Cerebellar nuclear complex (tissue), 1 donor: ENCODE measurements at regions not wholly inside any gene's neighbourhood (a gene's known extent, or its start where the extent isn't known, plus 50 kb on each side); places are given as distances from the start of the nearest gene placed in this dataset.
"Not testable (repeated sequence)": the region's sequence is repeated elsewhere in the genome, so short reads cannot be mapped to it uniquely, and the experiment has no call there.

Experiments
- DNase-seq, 2 experiments: peaks; one replicate each; lab custom pipeline; 2025; lab: John Stamatoyannopoulos, UW

- DNase-seq = peak in 1 of 2 experiments; percentile 4
Observed at GRCh38 chr17:30731210-30732132, 93.0 kb downstream of the CRLF3 start.

GRCh38 chr17:30730837-30731209 is 93.7 kb downstream of the CRLF3 start:
- DNase-seq = not testable (repeated sequence)

- not testable (repeated sequence) for DNase-seq
Observed at GRCh38 chr17:30730171-30730836, 94.2 kb downstream of the CRLF3 start.

GRCh38 chr17:30729471-30730170 is 94.9 kb downstream of the CRLF3 start:
- DNase-seq = not testable (repeated sequence)

- DNase-seq = not testable (repeated sequence)
Observed at GRCh38 chr17:30727517-30727916, 97.0 kb downstream of the CRLF3 start.

GRCh38 chr17:30726734-30727133 is 97.8 kb downstream of the CRLF3 start:
- not testable (repeated sequence) for DNase-seq

- DNase-seq = not testable (repeated sequence)
Observed at GRCh38 chr17:30726310-30726709, 98.2 kb downstream of the CRLF3 start.

GRCh38 chr17:30724034-30724650 is 100.3 kb downstream of the CRLF3 start:
- not testable (repeated sequence) for DNase-seq

- not testable (repeated sequence) for DNase-seq
Observed at GRCh38 chr17:30722114-30722780, 102.2 kb downstream of the CRLF3 start.

GRCh38 chr17:30720971-30721370 is 103.5 kb downstream of the CRLF3 start:
- DNase-seq = not testable (repeated sequence)

GRCh38 chr17:30720013-30720471 is 104.5 kb downstream of the CRLF3 start:
- no peak for DNase-seq

GRCh38 chr17:30719131-30719973 is 105.1 kb downstream of the CRLF3 start:
- not testable (repeated sequence) for DNase-seq

- not testable (repeated sequence) for DNase-seq
Observed at GRCh38 chr17:30718691-30719090, 105.8 kb downstream of the CRLF3 start.

- not testable (repeated sequence) for DNase-seq
Observed at GRCh38 chr17:30718099-30718447, 106.4 kb downstream of the CRLF3 start.

- no peak for DNase-seq
Observed at GRCh38 chr17:30717291-30718098, 107.0 kb downstream of the CRLF3 start.

GRCh38 chr17:30716461-30717290 is 107.8 kb downstream of the CRLF3 start:
- no peak for DNase-seq

GRCh38 chr17:30714825-30715622 is 109.5 kb downstream of the CRLF3 start:
- DNase-seq = not testable (repeated sequence)

- DNase-seq = not testable (repeated sequence)
Observed at GRCh38 chr17:30713805-30714204, 110.7 kb downstream of the CRLF3 start.
